ENCODE measurements at regions not wholly inside any gene's neighbourhood (a gene's known extent, or its start where the extent isn't known, plus 50 kb on each side); places are given as distances from the start of the nearest gene placed in this dataset.

GRCh38 chr11:26073646-26074045 is 258.3 kb upstream of the ANO3 start:
- no peak overlapping the region for H2AK5ac ChIP-seq (ENCODE audit: low read depth, low read length)
- no peak overlapping the region for H3K9ac ChIP-seq (ENCODE audit: low read depth, low read length, poor library complexity)
- no peaks in the 10 kb centered on the region for H3K36me3 ChIP-seq (replicated peaks in 1 of 2; ENCODE audit: control insufficient read depth in 2 of 2, insufficient read depth in 2 of 2, low read length in 2 of 2)
- peaks cover 0 to 1% of the 10 kb centered on the region in 2 donors for H3K4me1 ChIP-seq (ENCODE audit: control insufficient read depth in 2 of 2, insufficient read depth in 1 of 2, low read depth in 1 of 2, low read length in 2 of 2)
- H4K91ac ChIP-seq (ENCODE audit: low read depth, low read length, poor library complexity): no peak overlapping the region
- H3K14ac ChIP-seq (ENCODE audit: low read length): no peak overlapping the region
- H4K8ac ChIP-seq (ENCODE audit: low read depth, low read length): no peak overlapping the region
- H3K18ac ChIP-seq (ENCODE audit: low read length): no peak overlapping the region
- no peak overlapping the region for H3K4ac ChIP-seq (ENCODE audit: low read length)
- H2AFZ ChIP-seq (ENCODE audit: low read length): no peak overlapping the region
- DNase-seq (ENCODE audit: low spot score): no peak
- no peaks in the 10 kb centered on the region for H3K9me3 ChIP-seq (replicated peaks in 1 of 2; ENCODE audit: control insufficient read depth in 2 of 2, insufficient read depth in 1 of 2, low read depth in 1 of 2, low read length in 2 of 2)
- H2BK5ac ChIP-seq (ENCODE audit: low read length): no peak overlapping the region
- H3K79me1 ChIP-seq (ENCODE audit: low read depth, low read length): no peaks in the 10 kb centered on the region
- no peak overlapping the region for H2BK120ac ChIP-seq (ENCODE audit: low read depth, low read length)
- H3K4me2 ChIP-seq (ENCODE audit: insufficient read depth, low read length, poor library complexity, severe bottlenecking): no peak overlapping the region
- no peak overlapping the region for H3K27ac ChIP-seq (replicated peaks; ENCODE audit: low read length)
- no peak overlapping the region for H3K4me3 ChIP-seq (ENCODE audit: low read length in 2 of 2)
- H2BK12ac ChIP-seq (ENCODE audit: low read length): no peak overlapping the region
- no peak overlapping the region for H2BK15ac ChIP-seq (ENCODE audit: low read length)
- H3K23ac ChIP-seq (ENCODE audit: low read depth, low read length, poor library complexity): no peak overlapping the region
- H3K27me3 ChIP-seq (ENCODE audit: control insufficient read depth in 3 of 3, insufficient read depth in 3 of 3, low read depth in 1 of 3, low read length in 3 of 3): no peaks in the 10 kb centered on the region

GRCh38 chr11:26076233-26076990 is 255.5 kb upstream of the ANO3 start:
- no peaks in the 10 kb centered on the region for H3K36me3 ChIP-seq (replicated peaks in 1 of 2; ENCODE audit: control insufficient read depth in 2 of 2, insufficient read depth in 2 of 2, low read length in 2 of 2)

GRCh38 chr11:26078231-26078821 is 253.6 kb upstream of the ANO3 start:
- no peaks in the 10 kb centered on the region for H3K79me1 ChIP-seq (ENCODE audit: low read depth, low read length)
- H3K4me3 ChIP-seq (ENCODE audit: low read length in 2 of 2): no peak overlapping the region
- H3K9ac ChIP-seq (ENCODE audit: low read depth, low read length, poor library complexity): no peak overlapping the region
- no peaks in the 10 kb centered on the region for H3K27me3 ChIP-seq (ENCODE audit: control insufficient read depth in 3 of 3, insufficient read depth in 3 of 3, low read depth in 1 of 3, low read length in 3 of 3)
- H4K8ac ChIP-seq (ENCODE audit: low read depth, low read length): no peak overlapping the region
- H3K4me2 ChIP-seq (ENCODE audit: insufficient read depth, low read length, poor library complexity, severe bottlenecking): no peak overlapping the region
- no peaks in the 10 kb centered on the region for H3K36me3 ChIP-seq (replicated peaks in 1 of 2; ENCODE audit: control insufficient read depth in 2 of 2, insufficient read depth in 2 of 2, low read length in 2 of 2)
- no peak overlapping the region for H3K18ac ChIP-seq (ENCODE audit: low read length)
- no peak overlapping the region for H3K27ac ChIP-seq (replicated peaks; ENCODE audit: low read length)
- H2AFZ ChIP-seq (ENCODE audit: low read length): no peak overlapping the region
- H2AK5ac ChIP-seq (ENCODE audit: low read depth, low read length): no peak overlapping the region
- H2BK5ac ChIP-seq (ENCODE audit: low read length): no peak overlapping the region
- H2BK12ac ChIP-seq (ENCODE audit: low read length): no peak overlapping the region
- H4K91ac ChIP-seq (ENCODE audit: low read depth, low read length, poor library complexity): no peak overlapping the region
- no peak overlapping the region for H3K23ac ChIP-seq (ENCODE audit: low read depth, low read length, poor library complexity)
- peaks cover 0 to 1% of the 10 kb centered on the region in 2 donors for H3K4me1 ChIP-seq (ENCODE audit: control insufficient read depth in 2 of 2, insufficient read depth in 1 of 2, low read depth in 1 of 2, low read length in 2 of 2)
- WGBS, 2 donors (ENCODE audit: extremely low coverage in 2 of 2, insufficient read length in 2 of 2, insufficient replicate concordance in 1 of 2): no CpG with 5 or more reads among the region's 5 CpGs
- no peak overlapping the region for H2BK15ac ChIP-seq (ENCODE audit: low read length)
- H3K4ac ChIP-seq (ENCODE audit: low read length): no peak overlapping the region
- no peaks in the 10 kb centered on the region for H3K9me3 ChIP-seq (replicated peaks in 1 of 2; ENCODE audit: control insufficient read depth in 2 of 2, insufficient read depth in 1 of 2, low read depth in 1 of 2, low read length in 2 of 2)
- DNase-seq (ENCODE audit: low spot score): no peak
- no peak overlapping the region for H3K14ac ChIP-seq (ENCODE audit: low read length)
- no peak overlapping the region for H2BK120ac ChIP-seq (ENCODE audit: low read depth, low read length)

More at GRCh38 chr11:26076233-26076990, 255.5 kb upstream of the ANO3 start:
- no CpG with 5 or more reads among the region's 3 CpGs for WGBS, 2 donors (ENCODE audit: extremely low coverage in 2 of 2, insufficient read length in 2 of 2, insufficient replicate concordance in 1 of 2)
- H2AFZ ChIP-seq (ENCODE audit: low read length): no peak overlapping the region
- H3K4me2 ChIP-seq (ENCODE audit: insufficient read depth, low read length, poor library complexity, severe bottlenecking): no peak overlapping the region
- no peak overlapping the region for H3K23ac ChIP-seq (ENCODE audit: low read depth, low read length, poor library complexity)
- H3K14ac ChIP-seq (ENCODE audit: low read length): no peak overlapping the region
- H3K27ac ChIP-seq (replicated peaks; ENCODE audit: low read length): no peak overlapping the region
- no peak overlapping the region for H3K4ac ChIP-seq (ENCODE audit: low read length)
- no peak overlapping the region for H2BK120ac ChIP-seq (ENCODE audit: low read depth, low read length)
- no peak overlapping the region for H3K9ac ChIP-seq (ENCODE audit: low read depth, low read length, poor library complexity)
- DNase-seq (ENCODE audit: low spot score): no peak
- no peaks in the 10 kb centered on the region for H3K79me1 ChIP-seq (ENCODE audit: low read depth, low read length)
- no peak overlapping the region for H2BK15ac ChIP-seq (ENCODE audit: low read length)
- H3K9me3 ChIP-seq (replicated peaks in 1 of 2; ENCODE audit: control insufficient read depth in 2 of 2, insufficient read depth in 1 of 2, low read depth in 1 of 2, low read length in 2 of 2): no peaks in the 10 kb centered on the region
- H3K4me1 ChIP-seq (ENCODE audit: control insufficient read depth in 2 of 2, insufficient read depth in 1 of 2, low read depth in 1 of 2, low read length in 2 of 2): peaks cover 0 to 1% of the 10 kb centered on the region in 2 donors
- H4K91ac ChIP-seq (ENCODE audit: low read depth, low read length, poor library complexity): no peak overlapping the region
- H2BK5ac ChIP-seq (ENCODE audit: low read length): no peak overlapping the region
- H4K8ac ChIP-seq (ENCODE audit: low read depth, low read length): no peak overlapping the region
- no peak overlapping the region for H3K18ac ChIP-seq (ENCODE audit: low read length)
- no peaks in the 10 kb centered on the region for H3K27me3 ChIP-seq (ENCODE audit: control insufficient read depth in 3 of 3, insufficient read depth in 3 of 3, low read depth in 1 of 3, low read length in 3 of 3)
- H2AK5ac ChIP-seq (ENCODE audit: low read depth, low read length): no peak overlapping the region
- no peak overlapping the region for H3K4me3 ChIP-seq (ENCODE audit: low read length in 2 of 2)
- no peak overlapping the region for H2BK12ac ChIP-seq (ENCODE audit: low read length)

GRCh38 chr11:26084313-26084712 is 247.6 kb upstream of the ANO3 start:
- Histone ChIP-seq H3K23ac (ENCODE audit: low read depth, low read length, poor library complexity) (no peak overlapping the region), H3K36me3 (replicated peaks in 1 of 2; ENCODE audit: control insufficient read depth in 2 of 2, insufficient read depth in 2 of 2, low read length in 2 of 2) (no peaks in the 10 kb centered on the region), H3K27ac (replicated peaks; ENCODE audit: low read length) (no peak overlapping the region), H3K4ac (ENCODE audit: low read length) (no peak overlapping the region), H3K4me1 (ENCODE audit: control insufficient read depth in 2 of 2, insufficient read depth in 1 of 2, low read depth in 1 of 2, low read length in 2 of 2) (no peaks in the 10 kb centered on the region), H3K18ac (ENCODE audit: low read length) (no peak overlapping the region), H4K8ac (ENCODE audit: low read depth, low read length) (no peak overlapping the region), H4K91ac (ENCODE audit: low read depth, low read length, poor library complexity) (no peak overlapping the region), H3K27me3 (ENCODE audit: control insufficient read depth in 3 of 3, insufficient read depth in 3 of 3, low read depth in 1 of 3, low read length in 3 of 3) (no peaks in the 10 kb centered on the region), H3K9ac (ENCODE audit: low read depth, low read length, poor library complexity) (no peak overlapping the region), H2BK120ac (ENCODE audit: low read depth, low read length) (no peak overlapping the region), H2BK5ac (ENCODE audit: low read length) (no peak overlapping the region), H3K14ac (ENCODE audit: low read length) (no peak overlapping the region), H3K79me1 (ENCODE audit: low read depth, low read length) (no peaks in the 10 kb centered on the region), H3K4me2 (ENCODE audit: insufficient read depth, low read length, poor library complexity, severe bottlenecking) (no peak overlapping the region), H3K9me3 (replicated peaks in 1 of 2; ENCODE audit: control insufficient read depth in 2 of 2, insufficient read depth in 1 of 2, low read depth in 1 of 2, low read length in 2 of 2) (no peaks in the 10 kb centered on the region), H3K4me3 (ENCODE audit: low read length in 2 of 2) (no peak overlapping the region), H2AK5ac (ENCODE audit: low read depth, low read length) (no peak overlapping the region), H2BK12ac (ENCODE audit: low read length) (no peak overlapping the region), H2AFZ (ENCODE audit: low read length) (no peak overlapping the region), H2BK15ac (ENCODE audit: low read length) (no peak overlapping the region)
- DNase-seq (ENCODE audit: low spot score): no peak
- no CpG with 5 or more reads among the region's 3 CpGs for WGBS, 2 donors (ENCODE audit: extremely low coverage in 2 of 2, insufficient read length in 2 of 2, insufficient replicate concordance in 1 of 2)

Measured in neuronal stem cell (in vitro differentiated cells).